IMR-90 (cell line): ENCODE measurements at regions not wholly inside any gene's neighbourhood (a gene's known extent, or its start where the extent isn't known, plus 50 kb on each side); places are given as distances from the start of the nearest gene placed in this dataset.

Experiments
- CTCF ChIP-seq: conservative IDR thresholded peaks from 2 replicates; pipeline ENCODE4 v1.5.1; 2012; ENCODE audit warnings: mild to moderate bottlenecking, low read depth, low read length, improper control_type of control experiment
- ELK1 ChIP-seq: fragments of 150-350 bp; IDR thresholded peaks from 2 replicates; pipeline ENCODE4 v1.6.1; 2016; ENCODE audit warnings: low read depth, mild to moderate bottlenecking, low read length, moderate library complexity, borderline replicate concordance
- MAZ ChIP-seq: IDR thresholded peaks from 2 replicates; pipeline ENCODE4 v1.6.1; 2012; ENCODE audit warnings: low read depth, mild to moderate bottlenecking, low read length, improper control_type of control experiment, moderate library complexity, borderline replicate concordance
- MXI1 ChIP-seq: IDR thresholded peaks from 2 replicates; pipeline ENCODE4 v1.6.1; 2012; ENCODE audit warnings: low read depth, mild to moderate bottlenecking, low read length, moderate library complexity, borderline replicate concordance
- NFE2L2 ChIP-seq: fragments of 150-350 bp; IDR thresholded peaks from 2 replicates; pipeline ENCODE4 v1.6.1; 2016; ENCODE audit warnings: low read depth, mild to moderate bottlenecking, low read length
- POLR2A ChIP-seq: IDR thresholded peaks from 2 replicates; pipeline ENCODE4 v1.6.1; 2012; ENCODE audit warnings: mild to moderate bottlenecking, low read depth, low read length
- RFX5 ChIP-seq: IDR thresholded peaks from 2 replicates; pipeline ENCODE4 v1.8.0; 2012; ENCODE audit warnings: low read depth, mild to moderate bottlenecking, low read length, moderate library complexity
- USF2 ChIP-seq: fragments of 150-350 bp; IDR thresholded peaks from 2 replicates; pipeline ENCODE4 v1.6.1; 2017; ENCODE audit warnings: mild to moderate bottlenecking, antibody characterized with exemption, low read length, low read depth

- TF ChIP-seq CTCF (no peak), MXI1 (no peak), POLR2A (no peak), MAZ (no peak), USF2 (no peak), ELK1 (no peak), NFE2L2 (no peak), RFX5 (no peak)
These were observed 1173.5 kb upstream of the GOT2 start for GRCh38 chr16:59907611-59908010.
